ENCODE measurements at regions not wholly inside any gene's neighbourhood (a gene's known extent, or its start where the extent isn't known, plus 50 kb on each side); places are given as distances from the start of the nearest gene placed in this dataset.

DNA sequence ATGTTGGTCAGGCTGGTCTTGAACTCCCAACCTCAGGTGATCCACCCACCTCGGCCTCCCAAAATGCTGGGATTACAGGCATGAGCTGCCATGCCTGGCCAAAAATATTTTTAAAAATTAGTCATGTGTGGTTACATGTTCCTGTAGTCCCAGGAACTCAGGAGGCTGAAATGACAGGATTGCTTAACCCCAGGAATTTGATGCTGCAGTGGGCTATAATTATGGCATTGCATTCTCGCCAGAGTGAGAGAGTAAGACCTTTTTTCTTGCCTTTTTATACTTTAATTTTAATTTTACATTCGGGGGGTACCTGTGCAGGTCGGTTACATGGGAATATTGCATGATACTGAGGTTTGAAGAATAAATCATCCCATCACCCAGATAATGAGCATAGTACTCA, 86.6 kb upstream of the ZNF92 start:
- no peak for TF ChIP-seq POLR2A (IDR thresholded peaks at IDR 0.05)
- TF ChIP-seq, protein P1, sequence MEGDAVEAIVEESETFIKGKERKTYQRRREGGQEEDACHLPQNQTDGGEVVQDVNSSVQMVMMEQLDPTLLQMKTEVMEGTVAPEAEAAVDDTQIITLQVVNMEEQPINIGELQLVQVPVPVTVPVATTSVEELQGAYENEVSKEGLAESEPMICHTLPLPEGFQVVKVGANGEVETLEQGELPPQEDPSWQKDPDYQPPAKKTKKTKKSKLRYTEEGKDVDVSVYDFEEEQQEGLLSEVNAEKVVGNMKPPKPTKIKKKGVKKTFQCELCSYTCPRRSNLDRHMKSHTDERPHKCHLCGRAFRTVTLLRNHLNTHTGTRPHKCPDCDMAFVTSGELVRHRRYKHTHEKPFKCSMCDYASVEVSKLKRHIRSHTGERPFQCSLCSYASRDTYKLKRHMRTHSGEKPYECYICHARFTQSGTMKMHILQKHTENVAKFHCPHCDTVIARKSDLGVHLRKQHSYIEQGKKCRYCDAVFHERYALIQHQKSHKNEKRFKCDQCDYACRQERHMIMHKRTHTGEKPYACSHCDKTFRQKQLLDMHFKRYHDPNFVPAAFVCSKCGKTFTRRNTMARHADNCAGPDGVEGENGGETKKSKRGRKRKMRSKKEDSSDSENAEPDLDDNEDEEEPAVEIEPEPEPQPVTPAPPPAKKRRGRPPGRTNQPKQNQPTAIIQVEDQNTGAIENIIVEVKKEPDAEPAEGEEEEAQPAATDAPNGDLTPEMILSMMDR (IDR thresholded peaks at IDR 0.05 in 4 of 5, conservative IDR thresholded peaks at IDR 0.05 in 1 of 5): no peak

Data from gastrocnemius medialis (tissue), 4 donors.